Mesothelial cell of epicardium (in vitro differentiated cells): ENCODE measurements at regions not wholly inside any gene's neighbourhood (a gene's known extent, or its start where the extent isn't known, plus 50 kb on each side); places are given as distances from the start of the nearest gene placed in this dataset.

ENCODE experiments used
- DNase-seq, 2 experiments: peaks; one replicate each; pipeline ENCODE4 v3.0.0; 2021; ENCODE audit warnings: low spot score in 2 of 2; ENCODE audit not compliant: unreplicated experiment in 2 of 2
- H3K27ac Mint-ChIP-seq: 2 replicates; pipeline ENCODE4 v1.8.0; 2021; ENCODE audit warnings: mixed read lengths
- H3K27me3 Mint-ChIP-seq: 2 replicates; pipeline ENCODE4 v1.8.0; 2021; ENCODE audit warnings: low read depth, mixed read lengths
- H3K36me3 Mint-ChIP-seq: 2 replicates; pipeline ENCODE4 v1.8.0; 2021; ENCODE audit warnings: mixed read lengths
- H3K4me1 Mint-ChIP-seq: 2 replicates; pipeline ENCODE4 v1.8.0; 2021; ENCODE audit warnings: mixed read lengths
- H3K4me3 Mint-ChIP-seq: 2 replicates; pipeline ENCODE4 v1.8.0; 2021; ENCODE audit warnings: mild to moderate bottlenecking, moderate library complexity, mixed read lengths
- H3K9me3 Mint-ChIP-seq: 2 replicates; pipeline ENCODE4 v1.8.0; 2021; ENCODE audit warnings: mixed read lengths
- CTCF ChIP-seq: fragments of 200-600 bp; sonication (generic); IDR thresholded peaks from one replicate; pipeline ENCODE4 v1.5.0; 2021; ENCODE audit warnings: antibody characterized with exemption; ENCODE audit not compliant: unreplicated experiment

- Mint-ChIP-seq H3K36me3 (no peaks in the 10 kb centered on the region), H3K4me3 (no peak overlapping the region), H3K9me3 (peaks cover 11% of the 10 kb centered on the region), H3K4me1 (peaks cover 10% of the 10 kb centered on the region), H3K27ac (no peak overlapping the region), H3K27me3 (no peaks in the 10 kb centered on the region)
- no peak for DNase-seq
- TF ChIP-seq CTCF, result no peak
These were observed 1175.5 kb downstream of the MAT2B start for GRCh38 chr5:164680812-164681520.

- H3K4me1 Mint-ChIP-seq, result no peaks in the 10 kb centered on the region
- DNase-seq, result no peak
These were observed 1182.0 kb downstream of the MAT2B start for GRCh38 chr5:164687391-164687790.

GRCh38 chr5:164688437-164688836 is 1183.0 kb downstream of the MAT2B start:
- no peaks in the 10 kb centered on the region for H3K36me3 Mint-ChIP-seq
- no peak overlapping the region for H3K4me3 Mint-ChIP-seq
- DNase-seq, result no peak
- peaks cover 6% of the 10 kb centered on the region for H3K9me3 Mint-ChIP-seq
- no peak overlapping the region for H3K27ac Mint-ChIP-seq
- H3K27me3 Mint-ChIP-seq, result no peaks in the 10 kb centered on the region
- no peak for TF ChIP-seq CTCF
- H3K4me1 Mint-ChIP-seq, result no peaks in the 10 kb centered on the region

More at GRCh38 chr5:164687391-164687790, 1182.0 kb downstream of the MAT2B start:
- no peak for TF ChIP-seq CTCF
- no peak overlapping the region for H3K4me3 Mint-ChIP-seq
- peaks cover 5% of the 10 kb centered on the region for H3K9me3 Mint-ChIP-seq
- no peaks in the 10 kb centered on the region for H3K36me3 Mint-ChIP-seq
- no peak overlapping the region for H3K27ac Mint-ChIP-seq
- H3K27me3 Mint-ChIP-seq, result no peaks in the 10 kb centered on the region

- Mint-ChIP-seq H3K27ac (no peak overlapping the region), H3K9me3 (peaks cover 3% of the 10 kb centered on the region), H3K27me3 (no peaks in the 10 kb centered on the region), H3K4me3 (no peak overlapping the region), H3K36me3 (no peaks in the 10 kb centered on the region), H3K4me1 (peaks cover 14% of the 10 kb centered on the region)
- no peak for DNase-seq
- no peak for TF ChIP-seq CTCF
These were observed 1203.4 kb downstream of the MAT2B start for GRCh38 chr5:164708831-164709230.

- Mint-ChIP-seq H3K4me1 (peaks cover 13% of the 10 kb centered on the region), H3K36me3 (no peaks in the 10 kb centered on the region), H3K27ac (no peak overlapping the region), H3K27me3 (no peaks in the 10 kb centered on the region), H3K4me3 (no peak overlapping the region), H3K9me3 (peaks cover 14% of the 10 kb centered on the region)
- no peak for TF ChIP-seq CTCF
- DNase-seq, result no peak
These were observed 1208.3 kb downstream of the MAT2B start for GRCh38 chr5:164713682-164714081.
